SH-SY5Y (cell line): ENCODE measurements at regions not wholly inside any gene's neighbourhood (a gene's known extent, or its start where the extent isn't known, plus 50 kb on each side); places are given as distances from the start of the nearest gene placed in this dataset.

Source experiments
- GATA2 ChIP-seq: IDR thresholded peaks from 2 replicates; pipeline ENCODE4 v1.6.1; 2011; ENCODE audit warnings: mild to moderate bottlenecking, low read depth, low read length
- GATA3 ChIP-seq: IDR thresholded peaks from 2 replicates; pipeline ENCODE4 v1.6.1; 2011; ENCODE audit warnings: low read depth, mild to moderate bottlenecking, low read length, moderate library complexity

DNA sequence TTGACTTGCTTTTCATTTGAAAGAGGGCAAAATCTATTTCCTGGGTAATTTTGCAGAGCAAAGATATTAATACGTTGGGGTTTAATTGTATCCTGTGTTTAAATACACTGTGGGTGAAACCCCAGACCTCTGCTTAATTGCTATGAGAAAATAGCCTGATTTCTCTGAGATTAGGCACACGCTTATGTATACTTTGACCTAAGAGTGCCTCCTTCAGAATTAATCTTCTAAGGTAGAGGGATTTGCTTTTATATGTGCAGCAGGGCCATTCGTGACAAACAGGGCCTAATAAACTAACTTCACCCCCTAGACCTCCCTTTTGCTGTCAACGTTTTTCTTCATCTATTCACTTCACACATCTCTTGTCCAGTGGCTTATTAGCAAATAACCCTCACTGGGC, 216.9 kb upstream of the ADGRL2 start:
- no peak for TF ChIP-seq GATA2
- TF ChIP-seq GATA3 = no peak

DNA sequence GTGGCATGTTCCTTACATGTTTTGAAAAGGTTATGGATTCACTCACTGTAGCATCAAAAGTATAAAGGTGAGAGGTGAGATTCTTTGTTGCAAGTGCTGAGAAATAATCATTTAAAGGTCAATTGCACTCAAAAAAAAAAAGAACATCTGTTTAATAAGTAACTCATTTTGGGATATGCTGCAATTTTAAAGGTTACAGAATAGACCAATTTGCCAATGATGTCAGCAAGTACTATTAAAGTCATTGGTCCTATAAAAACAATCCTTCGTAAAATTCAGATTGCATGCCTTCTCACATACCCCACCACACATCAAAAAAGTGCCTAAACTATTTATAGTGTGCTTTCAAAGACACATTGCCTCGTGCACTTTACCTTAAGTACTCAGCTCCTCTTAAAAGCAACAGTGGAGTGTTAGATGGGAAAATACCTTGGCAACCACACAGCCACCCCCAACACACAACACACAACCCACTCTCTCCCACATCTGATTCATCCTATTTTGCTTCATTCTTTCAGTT, 218.2 kb upstream of the ADGRL2 start:
- no peak for TF ChIP-seq GATA3
- TF ChIP-seq GATA2 = no peak

DNA sequence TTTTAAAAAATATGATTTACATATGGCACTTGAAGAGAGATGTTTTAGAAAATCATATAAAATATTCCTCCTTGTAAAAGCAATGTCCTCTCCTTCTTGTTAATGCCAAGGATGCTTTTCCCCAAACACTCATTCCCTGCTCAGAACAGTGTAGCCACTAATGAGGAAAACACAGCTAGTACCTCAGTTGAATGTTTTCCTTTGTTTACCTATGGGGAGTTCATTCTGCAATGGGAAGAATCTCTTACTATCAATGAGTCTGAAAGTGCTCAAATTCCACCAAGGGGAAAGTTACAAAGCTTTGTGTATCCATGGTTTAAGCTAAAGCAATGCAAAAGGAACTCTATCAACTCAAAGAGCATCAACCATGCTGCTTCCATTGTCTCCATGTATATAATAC, 221.9 kb upstream of the ADGRL2 start:
- TF ChIP-seq GATA3 (no peak), GATA2 (no peak)

DNA sequence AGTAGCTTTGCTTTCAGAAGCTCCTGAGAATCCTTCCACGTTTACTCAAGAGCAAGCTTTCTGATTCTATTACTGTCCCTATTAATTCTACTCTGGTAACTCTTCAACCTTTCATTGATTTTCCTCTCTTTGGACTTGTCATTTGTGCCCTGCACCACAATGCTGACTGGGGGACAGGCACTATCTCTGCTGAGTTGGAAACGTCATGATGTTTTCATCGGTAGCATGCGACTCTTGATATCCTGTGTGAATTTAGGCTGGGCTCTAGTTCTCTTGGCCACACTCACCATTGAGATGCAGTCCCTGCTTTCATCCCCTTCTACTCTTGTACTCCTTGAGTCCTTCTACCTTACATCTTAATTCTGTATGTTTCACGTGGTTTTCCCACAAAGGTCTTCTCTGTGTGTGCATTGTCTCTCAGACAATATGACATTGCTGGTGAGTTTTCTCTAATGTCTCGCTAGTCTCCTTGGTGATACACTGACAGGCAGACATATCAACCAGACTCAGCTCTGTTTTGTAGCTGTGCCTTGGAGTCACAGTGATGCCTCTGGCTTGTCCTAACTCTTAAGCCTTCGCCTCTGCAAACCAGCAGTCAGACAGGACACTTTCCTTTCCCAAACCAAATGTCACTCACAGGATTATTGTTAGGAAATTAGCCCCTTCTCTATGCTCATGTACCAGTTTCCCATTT, 223.6 kb upstream of the ADGRL2 start:
- TF ChIP-seq GATA2 = no peak
- TF ChIP-seq GATA3 = no peak

DNA sequence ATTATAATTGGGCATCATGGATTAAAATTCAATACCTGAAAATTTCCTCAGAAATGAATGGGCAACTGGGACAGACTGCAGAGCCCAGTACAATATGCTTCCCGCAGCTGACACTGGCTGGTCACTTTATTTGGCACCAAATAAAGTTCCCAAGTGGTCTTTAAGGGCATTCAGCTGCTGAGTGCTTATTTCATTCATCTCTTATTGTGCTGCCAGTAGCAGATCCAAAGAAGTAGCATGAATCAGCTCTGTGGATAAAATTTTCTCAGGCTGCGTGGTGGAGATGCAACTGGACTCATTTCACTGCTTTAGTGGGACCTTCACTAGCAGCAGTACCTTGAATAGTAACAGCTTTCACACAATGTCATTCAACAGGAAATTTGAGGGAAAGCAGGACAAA, 226.3 kb upstream of the ADGRL2 start:
- TF ChIP-seq GATA3 (no peak), GATA2 (no peak)

DNA sequence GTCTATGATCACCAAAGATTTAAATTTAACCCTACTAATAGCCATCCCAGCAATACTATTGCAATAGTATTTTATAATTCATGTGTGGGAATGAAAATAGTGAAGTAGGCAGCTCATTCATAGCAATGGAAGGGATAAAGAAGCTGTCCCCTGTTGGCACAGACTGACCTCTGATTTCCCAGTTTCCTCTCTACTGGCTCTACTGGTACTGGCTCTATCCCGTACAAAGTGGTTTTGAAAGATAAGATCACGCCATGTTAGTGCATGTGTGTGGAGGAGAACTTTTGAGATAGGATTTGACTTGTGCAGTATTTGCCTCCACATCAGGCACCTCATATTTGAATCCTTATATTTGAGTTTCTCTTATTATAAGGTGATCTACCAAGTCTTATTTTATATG, 227.3 kb upstream of the ADGRL2 start:
- TF ChIP-seq GATA3 = no peak
- no peak for TF ChIP-seq GATA2

DNA sequence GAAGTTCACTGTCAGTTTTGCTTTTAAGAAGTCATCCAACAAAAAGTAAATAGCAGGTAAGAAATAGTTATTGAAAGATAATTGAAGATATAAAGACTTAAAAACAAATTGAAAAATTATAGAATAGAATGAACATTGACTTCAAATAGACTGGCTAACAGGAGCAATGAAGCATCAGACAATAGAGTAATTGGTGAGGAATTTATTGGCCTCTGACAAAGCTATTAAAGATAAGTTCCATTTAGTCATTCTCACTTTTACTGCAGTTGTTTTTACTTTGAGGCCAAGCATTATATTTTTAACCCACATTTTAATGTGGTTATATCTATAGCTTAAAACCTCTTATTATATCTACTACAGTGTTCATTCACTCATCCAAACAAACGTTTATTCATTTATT, 228.8 kb upstream of the ADGRL2 start:
- TF ChIP-seq GATA2 (no peak), GATA3 (no peak)

DNA sequence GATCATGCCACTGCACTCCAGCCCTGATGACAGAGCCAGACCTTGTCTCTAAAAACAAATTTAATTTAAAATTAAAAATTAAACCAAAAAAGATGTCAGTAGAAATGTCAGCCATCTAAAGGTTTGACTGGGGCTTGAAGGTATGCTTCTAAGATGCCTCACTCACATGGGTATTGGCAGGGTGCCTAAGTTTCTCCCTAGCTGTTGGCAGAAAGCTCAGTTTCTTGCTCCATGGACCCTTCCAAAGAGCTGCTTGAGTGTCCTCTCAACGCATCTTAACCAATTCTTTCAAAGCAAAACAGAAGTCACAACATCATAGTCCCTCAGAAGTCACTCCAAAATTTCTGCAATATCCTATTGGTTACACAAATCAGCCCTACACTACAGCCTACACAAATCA, 231.0 kb upstream of the ADGRL2 start:
- TF ChIP-seq GATA2 (no peak), GATA3 (no peak)

DNA sequence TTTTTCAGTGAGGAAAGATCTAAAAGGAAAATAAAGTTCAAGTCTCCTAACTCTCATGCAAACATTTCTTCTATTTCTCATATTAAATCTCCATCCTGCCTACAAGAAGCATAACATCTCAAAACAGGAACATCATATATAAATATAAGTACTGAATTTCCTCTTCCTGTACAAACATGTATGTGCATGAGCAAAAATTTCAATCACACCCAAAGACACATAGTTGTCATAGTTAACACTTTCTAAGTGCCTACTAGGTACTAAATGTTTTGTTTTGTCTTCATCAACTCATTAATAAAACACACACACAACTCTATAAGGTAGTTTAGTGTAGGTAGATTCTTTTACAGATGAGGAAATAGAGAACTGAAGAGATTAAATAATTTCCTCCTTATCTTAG, 237.1 kb upstream of the ADGRL2 start:
- TF ChIP-seq GATA3 (no peak), GATA2 (no peak)

DNA sequence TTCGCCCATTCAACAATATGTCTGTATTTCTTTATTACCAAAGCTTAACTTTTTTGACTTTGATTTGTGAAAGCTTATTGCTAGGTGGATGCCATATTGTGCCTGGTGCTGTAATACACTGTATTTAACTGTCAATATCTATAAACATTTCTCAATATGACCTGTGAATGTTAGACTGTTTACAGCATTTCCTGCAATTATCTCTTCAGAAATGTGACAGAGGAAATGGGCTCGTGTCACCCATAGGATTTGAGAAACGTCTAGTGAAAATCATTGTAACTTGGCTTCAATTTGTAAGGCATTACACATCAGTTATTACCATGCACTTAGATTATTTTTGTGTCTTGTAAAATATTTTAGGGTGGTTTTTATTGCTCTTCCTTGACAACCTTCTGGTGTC, 237.8 kb upstream of the ADGRL2 start:
- TF ChIP-seq GATA3 (no peak), GATA2 (no peak)

DNA sequence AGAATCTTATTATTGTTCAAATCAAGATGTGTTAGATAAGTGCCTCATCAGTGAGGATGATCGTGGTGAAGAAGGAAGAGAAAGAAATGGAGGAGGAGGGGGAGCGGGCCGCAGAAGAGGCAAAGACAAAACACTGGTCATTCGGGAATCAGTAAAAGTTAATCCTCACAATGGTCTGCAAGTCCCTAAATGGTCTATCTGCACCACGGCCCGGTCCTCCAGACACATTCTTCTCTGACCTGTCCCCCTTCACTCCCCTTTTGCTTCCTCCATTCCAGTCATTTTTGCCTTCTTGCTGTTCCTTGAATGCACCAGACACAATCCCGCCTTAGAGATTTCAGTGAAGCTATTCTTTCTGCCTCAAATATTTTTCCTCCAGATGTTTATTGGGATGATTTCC, 240.1 kb upstream of the ADGRL2 start:
- TF ChIP-seq GATA3 (no peak), GATA2 (no peak)

DNA sequence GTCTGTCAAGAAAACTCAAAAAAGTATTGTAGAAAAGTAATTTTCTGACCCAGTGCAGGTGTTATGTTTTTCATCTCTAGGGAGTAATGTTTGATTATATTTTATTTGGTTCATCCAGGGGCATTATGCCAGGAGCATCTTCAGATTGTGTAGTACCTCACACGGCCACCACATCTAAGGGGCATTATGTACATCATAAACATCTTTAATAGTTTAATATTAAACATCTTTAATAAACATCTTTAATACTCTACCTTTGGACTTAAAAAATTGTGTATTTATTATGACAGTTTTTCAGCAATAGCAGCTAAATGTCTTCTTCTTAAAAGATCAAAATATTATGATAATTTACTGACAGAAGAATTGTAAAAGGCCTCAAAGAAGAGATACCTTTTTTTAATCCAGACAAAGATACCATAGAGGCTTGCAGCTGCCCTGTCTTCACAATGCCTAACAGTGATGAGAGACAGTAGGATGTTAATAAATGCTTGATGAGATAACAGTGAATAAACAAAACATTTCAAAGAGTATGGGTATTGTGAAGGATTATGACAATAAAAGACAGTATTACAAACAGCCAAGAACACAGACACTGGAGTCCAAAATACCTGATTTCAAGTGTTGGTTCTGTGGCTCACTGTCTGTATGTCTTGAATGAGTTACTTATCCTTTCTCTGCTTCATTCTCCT, 240.9 kb upstream of the ADGRL2 start:
- no peak for TF ChIP-seq GATA2

DNA sequence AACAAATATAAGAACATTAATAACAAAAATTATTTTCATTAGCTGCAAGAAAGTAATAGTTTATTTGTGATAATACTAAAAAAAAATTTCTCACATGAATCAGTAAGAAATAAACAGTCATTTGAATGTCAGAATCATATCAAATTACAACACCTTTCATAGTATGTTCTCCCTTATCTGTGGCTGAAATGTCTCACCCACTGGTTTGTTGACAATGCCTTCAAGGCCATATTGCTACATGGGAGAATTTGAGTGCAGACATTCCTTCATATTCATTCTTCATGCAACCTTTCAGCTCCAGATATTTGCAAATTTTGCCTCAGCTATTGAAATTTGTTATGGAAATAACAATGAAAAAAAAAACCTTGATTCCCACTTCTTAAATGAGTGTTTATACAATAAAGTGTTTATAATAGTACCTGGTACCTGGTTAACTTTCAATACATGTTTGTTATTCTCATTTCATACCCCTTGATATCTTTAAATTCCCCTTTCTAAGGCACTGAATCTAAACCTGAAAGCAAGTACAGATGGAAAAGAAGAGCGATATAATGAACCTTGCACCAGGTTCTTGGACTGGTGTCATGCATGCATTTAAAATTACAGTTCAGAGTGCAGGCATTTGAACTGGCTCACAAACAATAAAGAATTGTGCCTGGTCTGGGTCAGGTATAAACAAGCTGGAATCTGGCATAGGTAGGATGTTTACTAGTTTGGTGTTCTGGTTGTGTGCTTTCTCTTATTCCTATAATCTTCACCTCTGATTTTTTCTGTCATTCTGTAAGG, 242.2 kb upstream of the ADGRL2 start:
- TF ChIP-seq GATA2 = no peak

DNA sequence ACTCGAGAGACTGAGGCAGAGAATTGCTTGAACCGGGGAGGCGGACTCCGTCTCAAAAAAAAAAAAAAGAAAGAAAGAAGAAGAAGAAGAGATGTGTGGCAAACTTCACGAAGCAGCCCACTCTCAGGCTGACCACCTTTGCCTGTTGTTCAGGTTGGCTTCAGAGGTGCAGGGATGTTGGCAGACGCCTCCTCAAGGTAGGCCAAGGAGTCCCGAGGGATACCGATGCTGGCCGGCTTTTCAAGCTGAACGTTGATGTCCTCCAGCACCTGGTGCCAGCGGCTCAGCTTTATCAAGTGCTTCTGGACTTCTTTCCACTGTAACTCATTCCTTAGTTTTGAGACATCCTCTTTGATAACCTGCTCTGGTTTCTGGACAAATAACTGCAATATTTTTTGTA, 243.8 kb upstream of the ADGRL2 start:
- TF ChIP-seq GATA3 = no peak
- no peak for TF ChIP-seq GATA2

DNA sequence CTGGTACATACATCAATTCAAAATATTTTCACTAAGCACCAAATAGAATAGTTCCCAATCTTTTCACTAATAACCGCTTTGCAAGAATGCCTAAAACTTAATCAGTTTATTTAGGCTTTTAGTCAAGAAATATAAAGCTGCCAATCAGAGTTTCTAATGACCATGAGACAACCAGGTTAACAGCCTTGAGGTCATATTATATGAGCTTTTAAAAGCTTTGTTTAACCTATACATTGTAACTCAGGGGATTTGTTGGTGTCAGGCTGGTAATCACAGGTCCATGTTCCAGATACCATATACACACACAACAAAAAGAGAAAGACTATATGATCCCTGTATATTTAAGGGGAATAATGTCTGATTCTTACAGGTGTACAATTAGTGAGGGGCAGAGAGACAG, 246.2 kb upstream of the ADGRL2 start:
- TF ChIP-seq GATA2 (no peak), GATA3 (no peak)

DNA sequence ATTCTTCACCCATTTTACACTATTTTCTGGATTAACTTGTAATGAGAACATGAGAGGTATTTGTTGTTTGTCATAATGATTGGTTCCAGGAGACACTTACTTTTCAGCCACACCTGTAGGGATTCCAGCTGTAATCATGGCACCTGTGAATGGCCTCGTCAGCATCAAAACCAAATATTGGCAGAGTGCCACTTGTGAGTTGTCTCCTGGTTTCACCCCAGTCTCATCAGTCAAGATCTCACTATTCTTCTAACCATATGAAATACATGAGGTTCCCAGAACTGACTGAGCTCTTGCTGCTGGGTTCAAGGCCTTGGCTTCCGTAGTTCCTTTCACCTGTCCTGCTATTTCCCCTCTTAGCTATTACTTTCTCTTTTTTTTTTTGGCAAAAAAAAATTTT, 246.6 kb upstream of the ADGRL2 start:
- TF ChIP-seq GATA2 = no peak
- no peak for TF ChIP-seq GATA3
